Thyroid gland (tissue), 4 donors: ENCODE measurements at regions not wholly inside any gene's neighbourhood (a gene's known extent, or its start where the extent isn't known, plus 50 kb on each side); places are given as distances from the start of the nearest gene placed in this dataset.

ENCODE experiments used
- POLR2A ChIP-seq, 2 donors: fragments of 450-650 bp; IDR thresholded peaks; one replicate each; pipeline ENCODE4 v1.6.1; 2017; ENCODE audit warnings: antibody characterized with exemption in 2 of 2, mild to moderate bottlenecking in 2 of 2, moderate library complexity in 1 of 2
- TF ChIP-seq, protein P1 (sequence below), 6 experiments: fragments of 200-600 bp in 3 of 6; fragments of 450-650 bp in 3 of 6; sonication (generic) in 3 of 6; IDR thresholded peaks; one replicate each; pipeline ENCODE4 v1.5.1; 2016 to 2019; ENCODE audit warnings: antibody characterized with exemption in 6 of 6, mild to moderate bottlenecking in 2 of 6, inconsistent platforms in 1 of 6, moderate library complexity in 1 of 6

DNA sequence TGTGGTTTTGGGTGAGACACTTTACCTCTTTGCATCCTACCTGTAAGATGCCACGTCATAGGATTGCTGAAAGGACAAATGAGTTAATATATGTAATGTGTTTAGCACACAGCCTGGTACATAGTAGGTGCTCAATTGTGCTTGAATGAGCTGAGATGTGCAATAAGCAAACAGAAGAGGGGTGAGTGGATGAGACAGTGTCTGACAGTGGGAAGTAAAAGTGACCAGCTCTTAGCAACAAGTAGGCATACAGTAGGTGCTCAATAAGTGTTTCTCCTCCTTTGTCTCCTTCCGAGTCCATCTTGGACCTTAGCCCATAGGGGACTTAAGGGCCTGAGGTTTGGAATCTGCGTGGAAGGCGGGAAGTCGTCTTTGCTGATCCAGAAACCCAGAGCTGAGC is 104.7 kb downstream of the CEBPB start:
- TF ChIP-seq POLR2A (IDR thresholded peaks at IDR 0.05): no peak
- TF ChIP-seq, protein P1, sequence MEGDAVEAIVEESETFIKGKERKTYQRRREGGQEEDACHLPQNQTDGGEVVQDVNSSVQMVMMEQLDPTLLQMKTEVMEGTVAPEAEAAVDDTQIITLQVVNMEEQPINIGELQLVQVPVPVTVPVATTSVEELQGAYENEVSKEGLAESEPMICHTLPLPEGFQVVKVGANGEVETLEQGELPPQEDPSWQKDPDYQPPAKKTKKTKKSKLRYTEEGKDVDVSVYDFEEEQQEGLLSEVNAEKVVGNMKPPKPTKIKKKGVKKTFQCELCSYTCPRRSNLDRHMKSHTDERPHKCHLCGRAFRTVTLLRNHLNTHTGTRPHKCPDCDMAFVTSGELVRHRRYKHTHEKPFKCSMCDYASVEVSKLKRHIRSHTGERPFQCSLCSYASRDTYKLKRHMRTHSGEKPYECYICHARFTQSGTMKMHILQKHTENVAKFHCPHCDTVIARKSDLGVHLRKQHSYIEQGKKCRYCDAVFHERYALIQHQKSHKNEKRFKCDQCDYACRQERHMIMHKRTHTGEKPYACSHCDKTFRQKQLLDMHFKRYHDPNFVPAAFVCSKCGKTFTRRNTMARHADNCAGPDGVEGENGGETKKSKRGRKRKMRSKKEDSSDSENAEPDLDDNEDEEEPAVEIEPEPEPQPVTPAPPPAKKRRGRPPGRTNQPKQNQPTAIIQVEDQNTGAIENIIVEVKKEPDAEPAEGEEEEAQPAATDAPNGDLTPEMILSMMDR (IDR thresholded peaks at IDR 0.05): no peak
